HCT116 (cell line): ENCODE measurements at regions not wholly inside any gene's neighbourhood (a gene's known extent, or its start where the extent isn't known, plus 50 kb on each side); places are given as distances from the start of the nearest gene placed in this dataset.

Source experiments
- ATAC-seq: fragments of 200-7000 bp; cut with Tn5 transposase; 2 replicates; pipeline ENCODE4 v1.9.1; 2020; ENCODE audit warnings: mild to moderate bottlenecking, moderate library complexity
- BruUV-seq: library from RNA; stranded (reverse); fragments of 400-500 nt; replicated peaks from 2 replicates; lab custom pipeline; 2021; lab: Mats Ljungman, UMichigan
- CTCF ChIA-PET: fragments of 300-600 bp; sonication (Branson Sonifier 250); formaldehyde crosslinking; loops from one replicate; lab custom pipeline; 2021; ENCODE audit warnings: antibody characterized with exemption; lab: Charles Lee
- POLR2A ChIA-PET: fragments of 300-600, 350-600 bp; sonication (Branson Sonifier 250); formaldehyde crosslinking; loops from one replicate; lab custom pipeline; 2021; ENCODE audit warnings: antibody characterized with exemption; lab: Charles Lee
- RAD21 ChIA-PET, 2 experiments: fragments of 300-600 bp; sonication (Branson Sonifier 250); formaldehyde crosslinking; loops; one replicate each; lab custom pipeline; 2023; ENCODE audit warnings: low total read pairs in 2 of 2; ENCODE audit not compliant: uncharacterized antibody in 2 of 2, unreplicated experiment in 2 of 2, low non-redundant PET in 1 of 2; lab: Charles Lee
- DNase-seq: peaks from one replicate; pipeline ENCODE4 v3.0.0-alpha.2; 2010; ENCODE audit warnings: low read depth, low spot score
- H2AFZ ChIP-seq: fragments of 200-600 bp; shearing (Covaris generic), sonication (generic); 2 replicates; pipeline ENCODE4 v1.6.1; 2017; ENCODE audit warnings: low read depth, mixed run types, mixed read lengths, antibody characterized with exemption, low read length; ENCODE audit not compliant: poor library complexity, severe bottlenecking
- H3K27ac ChIP-seq: 2 replicates; pipeline ENCODE4 v1.5.1; 2012; ENCODE audit warnings: low read depth, low read length
- H3K27me3 ChIP-seq: fragments of 200-600 bp; sonication (generic); 2 replicates; pipeline ENCODE4 v1.6.1; 2016; ENCODE audit warnings: mixed run types, low read length, mixed read lengths; ENCODE audit not compliant: insufficient read depth
- H3K36me3 ChIP-seq, 2 experiments: fragments of 200-500 bp in 1 of 2; fragments of 200-600 bp in 1 of 2; sonication (Bioruptor generic) in 1 of 2; sonication (generic) in 1 of 2; 2 replicates each; pipeline versions ENCODE4 v1.5.1 to v1.6.1; 2014 to 2016; ENCODE audit warnings: low read length in 2 of 2, inconsistent platforms in 1 of 2, mixed read lengths in 1 of 2, mixed run types in 1 of 2; ENCODE audit not compliant: insufficient read depth in 2 of 2, control insufficient read depth in 1 of 2
- H3K4me1 ChIP-seq, 2 experiments: fragments of 200-600 bp in 1 of 2; sonication (generic) in 1 of 2; 2 replicates each; pipeline versions ENCODE4 v1.5.1 to v1.6.1; 2012 to 2017; ENCODE audit warnings: low read length in 2 of 2, inconsistent platforms in 1 of 2, mild to moderate bottlenecking in 1 of 2, mixed read lengths in 1 of 2, mixed run types in 1 of 2, moderate library complexity in 1 of 2; ENCODE audit not compliant: insufficient read depth in 2 of 2, control insufficient read depth in 1 of 2
- H3K4me2 ChIP-seq: fragments of 200-600 bp; sonication (generic); 2 replicates; pipeline ENCODE4 v1.6.1; 2017; ENCODE audit warnings: mixed run types, low read length, mixed read lengths
- H3K4me3 ChIP-seq, 2 experiments: fragments of 200-600 bp in 1 of 2; sonication (generic) in 1 of 2; replicated peaks in 1 of 2; 2 replicates each; pipeline ENCODE4 v1.5.1; 2011 to 2016; ENCODE audit warnings: low read length in 2 of 2, control low read depth in 1 of 2, low read depth in 1 of 2, mild to moderate bottlenecking in 1 of 2, mixed read lengths in 1 of 2, mixed run types in 1 of 2
- H3K79me2 ChIP-seq: fragments of 200-600 bp; sonication (generic); 2 replicates; pipeline ENCODE4 v1.6.1; 2017; ENCODE audit warnings: mild to moderate bottlenecking, mixed run types, low read length, moderate library complexity, mixed read lengths; ENCODE audit not compliant: insufficient read depth
- H3K9ac ChIP-seq: fragments of 200-600 bp; sonication (generic); 2 replicates; pipeline ENCODE4 v1.6.1; 2016; ENCODE audit warnings: low read length, mixed read lengths
- H3K9me2 ChIP-seq: fragments of 200-600 bp; sonication (generic), shearing (Covaris generic); 2 replicates; pipeline ENCODE4 v1.6.1; 2017; ENCODE audit warnings: mixed run types, mild to moderate bottlenecking, moderate library complexity; ENCODE audit not compliant: insufficient read depth
- H3K9me3 ChIP-seq, 2 experiments: fragments of 200-500 bp in 1 of 2; fragments of 200-600 bp in 1 of 2; sonication (Bioruptor generic) in 1 of 2; sonication (generic) in 1 of 2; 2 replicates each; pipeline ENCODE4 v1.6.1; 2014 to 2017; ENCODE audit warnings: low read length in 2 of 2, mixed read lengths in 2 of 2, inconsistent platforms in 1 of 2, low read depth in 1 of 2, mild to moderate bottlenecking in 1 of 2, mixed run types in 1 of 2, moderate library complexity in 1 of 2; ENCODE audit not compliant: control insufficient read depth in 1 of 2, insufficient read depth in 1 of 2
- H4K20me1 ChIP-seq: fragments of 200-600 bp; sonication (generic), shearing (Covaris generic); 2 replicates; pipeline ENCODE4 v1.6.1; 2017; ENCODE audit warnings: mixed run types, mild to moderate bottlenecking, moderate library complexity; ENCODE audit not compliant: insufficient read depth
- CBX3 ChIP-seq: IDR thresholded peaks from 2 replicates; pipeline ENCODE4 v1.6.1; 2012; ENCODE audit warnings: low read depth
- CEBPB ChIP-seq: IDR thresholded peaks from 2 replicates; pipeline ENCODE4 v1.6.1; 2012; ENCODE audit warnings: low read depth
- ELF1 ChIP-seq: IDR thresholded peaks from 2 replicates; pipeline ENCODE4 v1.6.1; 2012; ENCODE audit warnings: low read depth, borderline replicate concordance
- EZH2phosphoT487 ChIP-seq: fragments of 200-600 bp; IDR thresholded peaks from 2 replicates; pipeline ENCODE4 v1.6.1; 2018; ENCODE audit warnings: antibody characterized with exemption, borderline replicate concordance
- FOSL1 ChIP-seq: IDR thresholded peaks from 2 replicates; pipeline ENCODE4 v1.6.1; 2012; ENCODE audit warnings: low read depth
- MAX ChIP-seq: IDR thresholded peaks from 2 replicates; pipeline ENCODE4 v1.6.1; 2012
- POLR2A ChIP-seq: IDR thresholded peaks from 2 replicates; pipeline ENCODE4 v1.7.0; 2011; ENCODE audit warnings: borderline replicate concordance; ENCODE audit not compliant: insufficient read depth, insufficient read length; ENCODE audit errors: extremely low read depth
- RAD21 ChIP-seq: IDR thresholded peaks from 2 replicates; pipeline ENCODE4 v1.6.1; 2012; ENCODE audit warnings: low read depth, mild to moderate bottlenecking
- REST ChIP-seq: IDR thresholded peaks from 2 replicates; pipeline ENCODE4 v1.6.1; 2012; ENCODE audit warnings: low read depth
- SIN3A ChIP-seq: IDR thresholded peaks from 2 replicates; pipeline ENCODE4 v1.6.1; 2012; ENCODE audit warnings: low read depth
- SP1 ChIP-seq: IDR thresholded peaks from 2 replicates; pipeline ENCODE4 v1.6.1; 2012; ENCODE audit warnings: low read depth
- SRF ChIP-seq: IDR thresholded peaks from 2 replicates; pipeline ENCODE4 v1.6.1; 2012; ENCODE audit warnings: low read depth
- TCF7L2 ChIP-seq: IDR thresholded peaks from 2 replicates; pipeline ENCODE4 v1.7.0; 2011; ENCODE audit warnings: borderline replicate concordance, inconsistent platforms; ENCODE audit not compliant: insufficient read depth, insufficient read length; ENCODE audit errors: extremely low read depth
- YY1 ChIP-seq: IDR thresholded peaks from 2 replicates; pipeline ENCODE4 v1.6.1; 2011; ENCODE audit warnings: low read length, low read depth, moderate library complexity, mild to moderate bottlenecking; ENCODE audit not compliant: insufficient replicate concordance; ENCODE audit errors: extremely low read depth
- ZBTB33 ChIP-seq: IDR thresholded peaks from 2 replicates; pipeline ENCODE4 v1.6.1; 2011; ENCODE audit warnings: mild to moderate bottlenecking, low read length, moderate library complexity; ENCODE audit not compliant: insufficient replicate concordance; ENCODE audit errors: extremely low read depth
- ZFX ChIP-seq: fragments of 450-650 bp; IDR thresholded peaks from 2 replicates; pipeline ENCODE4 v1.6.1; 2017
- ZNF274 ChIP-seq: fragments of 200-500 bp; sonication (Bioruptor generic); IDR thresholded peaks from 2 replicates; pipeline ENCODE4 v1.6.1; 2014; ENCODE audit warnings: mild to moderate bottlenecking, low read depth, low read length, inconsistent platforms
- intact Hi-C: fragments of 100-400 bp; cut with micrococcal nuclease; formaldehyde crosslinking; loops from 2 replicates; pipeline ENCODE4 v1.10.0; 2022
- TF ChIP-seq, protein P1 (sequence below): IDR thresholded peaks from 2 replicates; pipeline ENCODE4 v1.6.1; 2012
- TF ChIP-seq, protein P2 (sequence below), 3 experiments: fragments of 200-600 bp in 1 of 3; sonication (generic) in 1 of 3; IDR thresholded peaks in 2 of 3; conservative IDR thresholded peaks in 1 of 3; 2 replicates each; pipeline ENCODE4 v1.5.1; 2012 to 2017; ENCODE audit warnings: low read depth in 2 of 3, low read length in 2 of 3, antibody characterized with exemption in 1 of 3, borderline replicate concordance in 1 of 3, control low read depth in 1 of 3, mild to moderate bottlenecking in 1 of 3, mixed read lengths in 1 of 3, mixed run types in 1 of 3, moderate library complexity in 1 of 3; ENCODE audit not compliant: insufficient read depth in 1 of 3

GRCh38 chr20:46820682-46821081 is 74.0 kb upstream of the EYA2 start:
- no peak overlapping the region for H2AFZ ChIP-seq
- no peak overlapping the region for H3K4me2 ChIP-seq
- ATAC-seq, result no peak
- no peak overlapping the region for H3K27ac ChIP-seq
- POLR2A ChIA-PET, result no interaction called here
- peaks cover 37% of the 10 kb centered on the region for H3K27me3 ChIP-seq
- H3K9me3 ChIP-seq, result 0 out of 4 replicates have a peak, but pooled peaks cover 0 to 3% of the 10 kb centered on the region in 2 experiments
- no peaks in the 10 kb centered on the region for H3K9me2 ChIP-seq
- no peaks in the 10 kb centered on the region for H3K36me3 ChIP-seq
- intact Hi-C loops, result no loop called here
- H3K4me3 ChIP-seq, result no peak overlapping the region
- no peak overlapping the region for H3K9ac ChIP-seq
- RAD21 ChIA-PET, result no interaction called here
- no peaks in the 10 kb centered on the region for H3K4me1 ChIP-seq
- no peak for DNase-seq
- TF ChIP-seq SIN3A, result no peak
- no peak for TF ChIP-seq RAD21
- no peak for TF ChIP-seq ELF1
- no peak for TF ChIP-seq YY1
- TF ChIP-seq SP1, result no peak
- TF ChIP-seq POLR2A, result no peak
- no peak for TF ChIP-seq MAX
- TF ChIP-seq, protein P1, sequence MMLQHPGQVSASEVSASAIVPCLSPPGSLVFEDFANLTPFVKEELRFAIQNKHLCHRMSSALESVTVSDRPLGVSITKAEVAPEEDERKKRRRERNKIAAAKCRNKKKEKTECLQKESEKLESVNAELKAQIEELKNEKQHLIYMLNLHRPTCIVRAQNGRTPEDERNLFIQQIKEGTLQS, result no peak
- no peak for TF ChIP-seq CBX3
- TF ChIP-seq ZNF274, result no peak
- no peak for TF ChIP-seq CEBPB
- TF ChIP-seq EZH2phosphoT487, result no peak
- TF ChIP-seq TCF7L2, result no peak
- no peak for TF ChIP-seq ZFX
- no peak for TF ChIP-seq REST
- TF ChIP-seq SRF, result no peak
- TF ChIP-seq, protein P2, sequence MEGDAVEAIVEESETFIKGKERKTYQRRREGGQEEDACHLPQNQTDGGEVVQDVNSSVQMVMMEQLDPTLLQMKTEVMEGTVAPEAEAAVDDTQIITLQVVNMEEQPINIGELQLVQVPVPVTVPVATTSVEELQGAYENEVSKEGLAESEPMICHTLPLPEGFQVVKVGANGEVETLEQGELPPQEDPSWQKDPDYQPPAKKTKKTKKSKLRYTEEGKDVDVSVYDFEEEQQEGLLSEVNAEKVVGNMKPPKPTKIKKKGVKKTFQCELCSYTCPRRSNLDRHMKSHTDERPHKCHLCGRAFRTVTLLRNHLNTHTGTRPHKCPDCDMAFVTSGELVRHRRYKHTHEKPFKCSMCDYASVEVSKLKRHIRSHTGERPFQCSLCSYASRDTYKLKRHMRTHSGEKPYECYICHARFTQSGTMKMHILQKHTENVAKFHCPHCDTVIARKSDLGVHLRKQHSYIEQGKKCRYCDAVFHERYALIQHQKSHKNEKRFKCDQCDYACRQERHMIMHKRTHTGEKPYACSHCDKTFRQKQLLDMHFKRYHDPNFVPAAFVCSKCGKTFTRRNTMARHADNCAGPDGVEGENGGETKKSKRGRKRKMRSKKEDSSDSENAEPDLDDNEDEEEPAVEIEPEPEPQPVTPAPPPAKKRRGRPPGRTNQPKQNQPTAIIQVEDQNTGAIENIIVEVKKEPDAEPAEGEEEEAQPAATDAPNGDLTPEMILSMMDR (IDR thresholded peaks at IDR 0.05 in 2 of 3, conservative IDR thresholded peaks at IDR 0.05 in 1 of 3; ENCODE audit: borderline replicate concordance in 1 of 3, insufficient read depth in 1 of 3, low read depth in 2 of 3, low read length in 2 of 3), result no peak
- no peak for TF ChIP-seq ZBTB33
- no peak for TF ChIP-seq FOSL1
- TF ChIP-seq, all 23 proteins: peak for 0
- H4K20me1 ChIP-seq, result no peaks in the 10 kb centered on the region
- no TSS peak for BruUV-seq
- no peaks in the 10 kb centered on the region for H3K79me2 ChIP-seq
- CTCF ChIA-PET, result interaction anchor here (0.6 kb wide), 1 partner anchor 30 kb away, joined by 3 read pairs; no protein-coding TSS in a partner anchor
